Stimulated activated CD4-positive, alpha-beta T cell treated with anti-CD3 and anti-CD28 coated beads, Interleukin-1b, Interleukin-23, amount 100 ng/mL, for 24 hours (primary cell): ENCODE measurements at regions not wholly inside any gene's neighbourhood (a gene's known extent, or its start where the extent isn't known, plus 50 kb on each side); places are given as distances from the start of the nearest gene placed in this dataset.
"Not testable (repeated sequence)": the region's sequence is repeated elsewhere in the genome, so short reads cannot be mapped to it uniquely, and the experiment has no call there.

Experiments used
- DNase-seq, 4 experiments: peaks; one replicate each; pipeline ENCODE4 v3.0.0-alpha.2; 2020; ENCODE audit warnings: low read depth in 4 of 4, low spot score in 1 of 4

GRCh38 chr5:36389245-36389644 is 87.5 kb upstream of the RANBP3L start:
- no peak for DNase-seq

- DNase-seq, result no peak
Observed at GRCh38 chr5:36390640-36391039, 88.9 kb upstream of the RANBP3L start.

- no peak for DNase-seq
Observed at GRCh38 chr5:36392186-36392585, 90.5 kb upstream of the RANBP3L start.

- no peak for DNase-seq
Observed at GRCh38 chr5:36392818-36393217, 91.1 kb upstream of the RANBP3L start.

GRCh38 chr5:36393656-36394428 is 92.1 kb upstream of the RANBP3L start:
- DNase-seq, result no peak

GRCh38 chr5:36395260-36395659 is 93.6 kb upstream of the RANBP3L start:
- no peak for DNase-seq

GRCh38 chr5:36395947-36396346 is 94.2 kb upstream of the RANBP3L start:
- DNase-seq, result not testable (repeated sequence)

GRCh38 chr5:36396640-36397039 is 94.9 kb upstream of the RANBP3L start:
- no peak for DNase-seq

GRCh38 chr5:36397901-36398536 is 96.3 kb upstream of the RANBP3L start:
- no peak for DNase-seq

GRCh38 chr5:36402512-36402906 is 100.8 kb upstream of the RANBP3L start:
- no peak for DNase-seq

- DNase-seq, result no peak
Observed at GRCh38 chr5:36403632-36404311, 102.1 kb upstream of the RANBP3L start.

GRCh38 chr5:36406023-36406422 is 104.3 kb upstream of the RANBP3L start:
- no peak for DNase-seq

GRCh38 chr5:36407396-36407795 is 105.7 kb upstream of the RANBP3L start:
- no peak for DNase-seq

- DNase-seq, result not testable (repeated sequence)
Observed at GRCh38 chr5:36409711-36410110, 108.0 kb upstream of the RANBP3L start.

- DNase-seq, result not testable (repeated sequence)
Observed at GRCh38 chr5:36410672-36411071, 109.0 kb upstream of the RANBP3L start.

- no peak for DNase-seq
Observed at GRCh38 chr5:36414869-36415282, 113.2 kb upstream of the RANBP3L start.

GRCh38 chr5:36416605-36417004 is 114.9 kb upstream of the RANBP3L start:
- no peak for DNase-seq

- no peak for DNase-seq
Observed at GRCh38 chr5:36417221-36417620, 115.5 kb upstream of the RANBP3L start.

- no peak for DNase-seq
Observed at GRCh38 chr5:36417668-36418067, 116.0 kb upstream of the RANBP3L start.

GRCh38 chr5:36418152-36418979 is 116.7 kb upstream of the RANBP3L start:
- no peak for DNase-seq

- no peak for DNase-seq
Observed at GRCh38 chr5:36421256-36421655, 119.6 kb upstream of the RANBP3L start.
